Peyer's patch (tissue), 4 donors: ENCODE measurements at regions not wholly inside any gene's neighbourhood (a gene's known extent, or its start where the extent isn't known, plus 50 kb on each side); places are given as distances from the start of the nearest gene placed in this dataset.

Experiments used
- CTCF ChIP-seq, 6 experiments: fragments of 450-650 bp in 4 of 6; fragments of 200-600 bp in 2 of 6; sonication (generic) in 1 of 6; IDR thresholded peaks; one replicate each; pipeline ENCODE4 v1.5.1; 2017 to 2019; ENCODE audit warnings: antibody characterized with exemption in 6 of 6, mild to moderate bottlenecking in 3 of 6, moderate library complexity in 1 of 6
- POLR2A ChIP-seq, 2 donors: fragments of 450-650 bp; IDR thresholded peaks; one replicate each; pipeline ENCODE4 v1.5.1; 2017; ENCODE audit warnings: antibody characterized with exemption in 2 of 2, mild to moderate bottlenecking in 2 of 2, moderate library complexity in 2 of 2

- TF ChIP-seq CTCF (IDR thresholded peaks at IDR 0.05) (no peak), POLR2A (IDR thresholded peaks at IDR 0.05) (no peak)
Observed at GRCh38 chr18:27493182-27493581, 308.1 kb upstream of the CHST9 start.
